HepG2 (cell line): ENCODE measurements at regions not wholly inside any gene's neighbourhood (a gene's known extent, or its start where the extent isn't known, plus 50 kb on each side); places are given as distances from the start of the nearest gene placed in this dataset.

Experiments used
- ATAC-seq: fragments of 200-7000 bp; cut with Tn5 transposase; 3 replicates; pipeline ENCODE4 v1.9.1; 2020; ENCODE audit warnings: mild to moderate bottlenecking, moderate library complexity
- BruUV-seq: library from RNA; stranded (reverse); fragments of 400-500 nt; replicated peaks from 2 replicates; lab custom pipeline; 2021; lab: Mats Ljungman, UMichigan
- CTCF ChIA-PET: fragments of 300-600 bp; formaldehyde crosslinking; extraction: SDS; loops from one replicate; lab custom pipeline; 2021; ENCODE audit warnings: low total read pairs, inconsistent platforms, low intra/inter-chr PET ratio; lab: Yijun Ruan, JAX
- POLR2A ChIA-PET: fragments of 350-600 bp; sonication (Branson Sonifier 250); formaldehyde crosslinking; loops from one replicate; lab custom pipeline; 2020; ENCODE audit warnings: antibody characterized with exemption, inconsistent platforms; lab: Yijun Ruan, JAX
- DNase-seq: peaks from one replicate; pipeline ENCODE4 v3.0.0-alpha.2; 2015; ENCODE audit warnings: low spot score
- FAIRE-seq: peaks from 3 replicates; lab custom pipeline; 2011; peaks lifted over from hg19 to GRCh38; lab: Jason Lieb, UNC
- H2AFZ ChIP-seq: one replicate; pipeline ENCODE4 v1.6.1; 2011; ENCODE audit warnings: low read length, inconsistent platforms
- H3K27ac ChIP-seq: fragments of 300-600 bp; 3 replicates; pipeline ENCODE4 v1.8.0; 2011; ENCODE audit warnings: mixed run types, mild to moderate bottlenecking, mixed read lengths, low read length, inconsistent platforms; ENCODE audit not compliant: insufficient read depth; ENCODE audit errors: extremely low read length
- H3K27me3 ChIP-seq, 2 experiments: fragments of 200-600 bp in 1 of 2; 2 replicates in 1 of 2; 3 replicates in 1 of 2; pipeline versions ENCODE4 v1.6.0 to v1.8.0; 2011; ENCODE audit warnings: low read length in 2 of 2, mild to moderate bottlenecking in 2 of 2, moderate library complexity in 2 of 2, inconsistent platforms in 1 of 2; ENCODE audit not compliant: insufficient read depth in 2 of 2, control insufficient read depth in 1 of 2
- H3K36me3 ChIP-seq, 2 experiments: fragments of 200-600 bp in 1 of 2; replicated peaks in 1 of 2; 2 replicates in 1 of 2; 3 replicates in 1 of 2; pipeline versions ENCODE4 v1.5.1 to v1.8.0; 2011; ENCODE audit warnings: low read length in 2 of 2, inconsistent platforms in 1 of 2; ENCODE audit not compliant: insufficient read depth in 2 of 2, control insufficient read depth in 1 of 2
- H3K4me1 ChIP-seq: 2 replicates; pipeline ENCODE4 v1.5.1; 2012; ENCODE audit warnings: low read length, inconsistent platforms; ENCODE audit not compliant: insufficient read depth
- H3K4me2 ChIP-seq: 2 replicates; pipeline ENCODE4 v1.6.0; 2011; ENCODE audit warnings: low read depth, low read length, inconsistent platforms
- H3K4me3 ChIP-seq, 3 experiments: fragments of 200-600 bp in 1 of 3; sonication (generic), shearing (Covaris generic) in 1 of 3; replicated peaks in 1 of 3; 2 replicates each; pipeline ENCODE4 v1.5.1; 2011 to 2016; ENCODE audit warnings: low read length in 3 of 3, inconsistent platforms in 2 of 3, low read depth in 2 of 3, mild to moderate bottlenecking in 2 of 3, control low read depth in 1 of 3, mixed read lengths in 1 of 3; ENCODE audit not compliant: insufficient read depth in 1 of 3
- H3K79me2 ChIP-seq: one replicate; pipeline ENCODE4 v1.6.1; 2011; ENCODE audit warnings: low read length, inconsistent platforms; ENCODE audit not compliant: insufficient read depth
- H3K9ac ChIP-seq: 2 replicates; pipeline ENCODE4 v1.6.0; 2011; ENCODE audit warnings: mild to moderate bottlenecking, low read depth, low read length, inconsistent platforms; ENCODE audit not compliant: insufficient read depth
- H3K9me3 ChIP-seq: 2 replicates; pipeline ENCODE4 v1.5.1; 2012; ENCODE audit warnings: mild to moderate bottlenecking, low read length
- H4K20me1 ChIP-seq: 2 replicates; pipeline ENCODE4 v1.6.0; 2011; ENCODE audit warnings: inconsistent platforms, mild to moderate bottlenecking, low read length, moderate library complexity; ENCODE audit not compliant: insufficient read depth
- ASH2L ChIP-seq: fragments of 300-600, 200-600 bp; sonication (generic); IDR thresholded peaks from 2 replicates; pipeline ENCODE4 v1.7.0; 2017; ENCODE audit warnings: low read depth, mild to moderate bottlenecking, moderate library complexity, mixed read lengths, low read length; ENCODE audit not compliant: insufficient read length
- CREB1 ChIP-seq, 2 experiments: fragments of 450-650 bp in 1 of 2; IDR thresholded peaks; 2 replicates each; pipeline ENCODE4 v1.6.1; 2016 to 2017; ENCODE audit warnings: control low read depth in 1 of 2, mild to moderate bottlenecking in 1 of 2, missing compliant biosample characterization in 1 of 2, missing genetic modification characterization in 1 of 2
- FOXM1 ChIP-seq: sonication (generic); formaldehyde crosslinking; IDR thresholded peaks from 2 replicates; pipeline ENCODE4 v1.5.0; 2020; ENCODE audit warnings: missing genetic modification reagents
- JUND ChIP-seq: sonication (generic); formaldehyde crosslinking; IDR thresholded peaks from 2 replicates; pipeline ENCODE4 v1.8.0; 2022; ENCODE audit warnings: mild to moderate bottlenecking, missing genetic modification reagents
- KDM6A ChIP-seq: IDR thresholded peaks from 2 replicates; pipeline ENCODE4 v1.6.1; 2016; ENCODE audit warnings: low read depth
- KLF16 ChIP-seq, 2 experiments: sonication (generic) in 1 of 2; formaldehyde crosslinking in 1 of 2; IDR thresholded peaks; 2 replicates each; pipeline versions ENCODE4 v1.6.1 to v1.8.0; 2016 to 2023; ENCODE audit warnings: missing genetic modification reagents in 2 of 2, missing compliant biosample characterization in 1 of 2
- MBD4 ChIP-seq: IDR thresholded peaks from 2 replicates; pipeline ENCODE4 v1.6.1; 2012; ENCODE audit warnings: low read length, inconsistent platforms, borderline replicate concordance
- MEIS2 ChIP-seq: sonication (generic); formaldehyde crosslinking; IDR thresholded peaks from 2 replicates; pipeline ENCODE4 v1.9.0; 2021; ENCODE audit warnings: mild to moderate bottlenecking, missing genetic modification reagents
- NFATC3 ChIP-seq: sonication (generic); formaldehyde crosslinking; IDR thresholded peaks from 2 replicates; pipeline ENCODE4 v1.5.1; 2020; ENCODE audit warnings: mild to moderate bottlenecking, missing genetic modification reagents
- NFE2 ChIP-seq: sonication (generic); formaldehyde crosslinking; IDR thresholded peaks from 2 replicates; pipeline ENCODE4 v1.4.0; 2020; ENCODE audit warnings: missing genetic modification reagents
- RBFOX2 ChIP-seq: fragments of 200-400 bp; formaldehyde crosslinking; IDR thresholded peaks from 2 replicates; pipeline ENCODE4 v1.6.1; 2017; ENCODE audit warnings: low read depth, mild to moderate bottlenecking, low read length
- RFXANK ChIP-seq: IDR thresholded peaks from 2 replicates; pipeline ENCODE4 v1.6.1; 2016
- SIX4 ChIP-seq: sonication (generic); formaldehyde crosslinking; IDR thresholded peaks from 2 replicates; pipeline ENCODE4 v1.4.0; 2020; ENCODE audit warnings: missing genetic modification reagents
- TGIF2 ChIP-seq: IDR thresholded peaks from 2 replicates; pipeline ENCODE4 v1.6.1; 2016; ENCODE audit warnings: control low read depth, missing compliant biosample characterization
- YEATS4 ChIP-seq: sonication (generic); formaldehyde crosslinking; IDR thresholded peaks from 2 replicates; pipeline ENCODE4 v1.4.0; 2020; ENCODE audit warnings: missing genetic modification reagents, borderline replicate concordance
- ZNF136 ChIP-seq: sonication (generic); formaldehyde crosslinking; IDR thresholded peaks from 2 replicates; pipeline ENCODE4 v1.8.1; 2022; ENCODE audit warnings: low read depth, mild to moderate bottlenecking, moderate library complexity, missing genetic modification reagents
- ZNF446 ChIP-seq: sonication (generic); formaldehyde crosslinking; IDR thresholded peaks from 2 replicates; pipeline ENCODE4 v1.5.0; 2020; ENCODE audit warnings: mild to moderate bottlenecking, missing genetic modification reagents
- ZSCAN25 ChIP-seq: sonication (generic); formaldehyde crosslinking; IDR thresholded peaks from 2 replicates; pipeline ENCODE4 v1.8.0; 2022; ENCODE audit warnings: mild to moderate bottlenecking, missing genetic modification reagents
- WGBS: methylation state at CpG from one replicate; pipeline ENCODE4 v1.1.6; 2017; ENCODE audit warnings: low lambda C conversion rate; 5-methylcytosine and 5-hydroxymethylcytosine counted together
- in situ Hi-C: cut with HindIII; loops from 2 replicates; pipeline ENCODE4 v1.10.0; 2017; ENCODE audit warnings: low pct_unique_long_range_greater_than_20kb; ENCODE audit not compliant: extremely low pct_ligation_motif_present
- intact Hi-C: fragments of 100-400 bp; cut with micrococcal nuclease; formaldehyde crosslinking; loops from one replicate; pipeline ENCODE4 v1.10.0; 2022; ENCODE audit not compliant: unreplicated experiment
- TF ChIP-seq, protein P1 (sequence below): IDR thresholded peaks from 2 replicates; pipeline ENCODE4 v1.6.1; 2016; ENCODE audit warnings: mild to moderate bottlenecking, missing biosample characterization, missing genetic modification reagents
- TF ChIP-seq, protein P2 (sequence below): sonication (generic); formaldehyde crosslinking; IDR thresholded peaks from 2 replicates; pipeline ENCODE4 v1.4.0; 2020; ENCODE audit warnings: mild to moderate bottlenecking, missing genetic modification reagents

DNA sequence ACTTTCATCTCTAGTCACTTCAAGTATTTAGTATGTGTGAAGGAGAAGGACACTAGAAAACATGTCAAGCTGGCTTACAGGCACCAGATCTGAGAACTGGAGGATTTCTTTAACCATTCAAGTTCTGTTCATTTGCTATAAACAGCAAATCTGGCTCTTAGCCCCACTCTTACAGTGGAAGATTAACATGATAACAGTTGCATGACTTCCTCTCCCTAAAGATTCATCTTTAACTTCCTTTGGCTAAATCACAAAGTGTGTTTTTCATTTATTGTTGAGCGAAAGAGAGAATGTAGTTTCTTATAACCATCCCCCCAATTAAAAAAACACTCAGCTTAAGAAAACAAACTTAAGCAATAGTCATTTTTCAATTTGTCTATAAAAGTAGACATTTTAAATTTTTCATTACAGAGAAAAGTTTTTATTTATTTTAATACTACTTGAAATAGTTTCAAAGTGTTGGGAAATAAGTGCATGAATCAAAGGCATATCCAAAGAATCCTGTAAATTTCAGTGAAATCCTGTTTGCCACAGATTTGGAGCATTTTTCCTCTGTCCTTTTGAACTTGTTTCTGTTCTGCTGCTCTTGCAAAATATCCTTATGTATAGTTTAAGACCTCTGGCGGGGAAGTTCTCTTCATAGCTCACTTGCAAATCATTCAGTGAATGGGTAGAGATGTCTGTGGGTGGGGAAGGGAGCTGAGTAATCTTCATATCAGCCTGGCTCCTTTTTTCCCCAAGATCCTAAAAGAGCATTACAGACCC is 241.0 kb upstream of the RBBP8 start (continued):
- TF ChIP-seq ZNF446 (CRISPR knock-in tag) (no peak), YEATS4 (CRISPR knock-in tag) (no peak), KLF16 (CRISPR knock-in tag; IDR thresholded peaks at IDR 0.05) (no peak), SIX4 (CRISPR knock-in tag) (no peak), CREB1 (IDR thresholded peaks at IDR 0.05) (no peak), CREB1 (CRISPR knock-in tag; IDR thresholded peaks at IDR 0.05) (no peak), ZSCAN25 (CRISPR knock-in tag) (no peak)
- TF ChIP-seq, protein P1, sequence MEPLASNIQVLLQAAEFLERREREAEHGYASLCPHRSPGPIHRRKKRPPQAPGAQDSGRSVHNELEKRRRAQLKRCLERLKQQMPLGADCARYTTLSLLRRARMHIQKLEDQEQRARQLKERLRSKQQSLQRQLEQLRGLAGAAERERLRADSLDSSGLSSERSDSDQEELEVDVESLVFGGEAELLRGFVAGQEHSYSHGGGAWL (CRISPR knock-in tag), result no peak

DNA sequence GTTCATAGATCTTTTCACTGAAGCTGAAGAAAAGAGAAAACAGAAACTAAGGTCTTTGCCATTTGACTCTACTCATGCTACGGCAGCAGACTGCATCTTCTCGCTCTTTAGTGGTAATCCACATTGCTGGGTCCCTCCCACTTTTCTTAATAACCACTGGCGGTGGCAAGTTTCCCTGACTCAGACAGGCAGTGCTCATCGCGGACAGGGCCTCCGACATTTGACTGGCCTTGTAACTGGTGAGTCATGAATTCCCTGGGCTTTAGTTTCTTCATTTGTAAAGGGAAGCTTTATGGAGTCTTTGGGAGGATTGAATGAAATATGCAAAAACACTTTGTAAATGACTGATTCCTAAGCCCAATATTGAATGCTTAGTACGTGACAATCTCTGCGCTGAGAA is 238.2 kb upstream of the RBBP8 start:
- no peaks in the 10 kb centered on the region for H3K9me3 ChIP-seq
- H3K4me1 ChIP-seq, result no peaks in the 10 kb centered on the region
- H3K27me3 ChIP-seq, result 0 out of 5 replicates have a peak, but pooled peaks cover 0 to 3% of the 10 kb centered on the region in 2 experiments
- DNase-seq (no peak), ATAC-seq (no peak)
- H3K4me3 ChIP-seq, result no peak overlapping the region
- H4K20me1 ChIP-seq, result no peaks in the 10 kb centered on the region
- no peak overlapping the region for H3K4me2 ChIP-seq
- H2AFZ ChIP-seq, result no peak overlapping the region
- no TSS peak for BruUV-seq
- no peaks in the 10 kb centered on the region for H3K36me3 ChIP-seq
- ChIA-PET POLR2A (no interaction called here), CTCF (no interaction called here)
- no peak for TF ChIP-seq FOXM1
- TF ChIP-seq ZNF136 (CRISPR knock-in tag), result no peak
- no peak for TF ChIP-seq KDM6A
- no peak for TF ChIP-seq MBD4
- TF ChIP-seq, protein P2, sequence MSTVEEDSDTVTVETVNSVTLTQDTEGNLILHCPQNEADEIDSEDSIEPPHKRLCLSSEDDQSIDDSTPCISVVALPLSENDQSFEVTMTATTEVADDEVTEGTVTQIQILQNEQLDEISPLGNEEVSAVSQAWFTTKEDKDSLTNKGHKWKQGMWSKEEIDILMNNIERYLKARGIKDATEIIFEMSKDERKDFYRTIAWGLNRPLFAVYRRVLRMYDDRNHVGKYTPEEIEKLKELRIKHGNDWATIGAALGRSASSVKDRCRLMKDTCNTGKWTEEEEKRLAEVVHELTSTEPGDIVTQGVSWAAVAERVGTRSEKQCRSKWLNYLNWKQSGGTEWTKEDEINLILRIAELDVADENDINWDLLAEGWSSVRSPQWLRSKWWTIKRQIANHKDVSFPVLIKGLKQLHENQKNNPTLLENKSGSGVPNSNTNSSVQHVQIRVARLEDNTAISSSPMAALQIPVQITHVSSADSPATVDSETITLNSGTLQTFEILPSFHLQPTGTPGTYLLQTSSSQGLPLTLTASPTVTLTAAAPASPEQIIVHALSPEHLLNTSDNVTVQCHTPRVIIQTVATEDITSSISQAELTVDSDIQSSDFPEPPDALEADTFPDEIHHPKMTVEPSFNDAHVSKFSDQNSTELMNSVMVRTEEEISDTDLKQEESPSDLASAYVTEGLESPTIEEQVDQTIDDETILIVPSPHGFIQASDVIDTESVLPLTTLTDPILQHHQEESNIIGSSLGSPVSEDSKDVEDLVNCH, result no peak
- TF ChIP-seq NFATC3, result no peak
- TF ChIP-seq RFXANK, result no peak
- TF ChIP-seq TGIF2 (CRISPR knock-in tag), result no peak
- TF ChIP-seq NFE2 (CRISPR knock-in tag), result no peak
- TF ChIP-seq MEIS2, result no peak
- TF ChIP-seq ASH2L, result no peak
- TF ChIP-seq RBFOX2, result no peak
- TF ChIP-seq JUND, result no peak
- TF ChIP-seq, all 625 proteins: peak for 0
- FAIRE-seq, result no peak
- intact Hi-C loops (no loop called here), in situ Hi-C loops (no loop called here)
- H3K79me2 ChIP-seq, result no peaks in the 10 kb centered on the region
- H3K27ac ChIP-seq, result no peak overlapping the region
- no peak overlapping the region for H3K9ac ChIP-seq
- 24% methylated on average over 8 of the region's 8 CpGs for WGBS
